IPS-NIHi7 (cell line): ENCODE measurements at regions not wholly inside any gene's neighbourhood (a gene's known extent, or its start where the extent isn't known, plus 50 kb on each side); places are given as distances from the start of the nearest gene placed in this dataset.

Experiments
- DNase-seq: peaks from one replicate; pipeline ENCODE4 v3.0.0; 2012; ENCODE audit warnings: mixed read lengths; ENCODE audit errors: extremely low spot score

DNA sequence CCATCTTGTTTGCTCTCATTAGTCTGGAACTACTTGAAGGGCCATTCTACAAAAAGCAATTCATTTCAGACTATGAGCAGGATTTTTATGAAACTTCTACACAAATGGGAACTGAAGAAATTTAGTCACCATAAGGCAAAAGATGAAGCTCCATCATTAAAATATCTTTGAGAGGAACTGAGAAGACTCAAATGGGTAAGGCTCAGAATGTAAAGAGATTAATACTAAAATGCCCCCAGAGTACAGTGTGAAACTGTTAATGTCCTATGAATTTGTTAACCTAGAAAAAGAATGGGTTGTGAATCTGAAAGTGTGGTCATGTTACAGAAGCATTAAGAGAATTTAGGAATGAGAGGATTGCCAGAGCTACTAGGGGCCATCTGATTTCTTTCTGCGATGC, 77.9 kb upstream of the SLC7A11 start:
- DNase-seq: no peak

DNA sequence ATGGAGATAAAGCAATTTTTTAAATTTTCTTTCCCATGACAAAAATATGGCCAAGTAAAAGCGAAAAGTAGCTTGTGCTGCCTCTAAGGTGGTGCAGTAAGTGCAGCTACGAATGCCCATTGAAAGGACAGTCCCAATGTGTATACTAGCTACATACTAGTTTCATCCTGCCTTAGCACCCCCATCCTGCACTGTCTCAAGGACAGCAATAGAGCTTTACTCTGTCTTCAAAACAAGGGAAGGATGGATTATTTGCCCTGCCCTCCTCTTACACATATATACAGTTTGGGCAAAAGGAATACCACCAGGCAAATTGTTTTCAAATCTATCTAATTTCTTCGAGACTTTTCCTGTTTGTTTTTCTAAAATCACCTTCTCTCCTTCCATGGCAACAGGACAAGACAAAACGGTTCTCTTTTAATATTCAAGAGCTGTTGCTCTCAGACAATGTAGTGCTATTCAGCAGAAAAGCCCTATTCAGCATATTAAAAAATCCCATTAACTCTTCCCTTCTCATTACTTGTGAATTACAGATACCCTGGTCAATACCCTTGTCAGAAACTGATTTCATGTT, 75.1 kb upstream of the SLC7A11 start:
- no peak for DNase-seq

DNA sequence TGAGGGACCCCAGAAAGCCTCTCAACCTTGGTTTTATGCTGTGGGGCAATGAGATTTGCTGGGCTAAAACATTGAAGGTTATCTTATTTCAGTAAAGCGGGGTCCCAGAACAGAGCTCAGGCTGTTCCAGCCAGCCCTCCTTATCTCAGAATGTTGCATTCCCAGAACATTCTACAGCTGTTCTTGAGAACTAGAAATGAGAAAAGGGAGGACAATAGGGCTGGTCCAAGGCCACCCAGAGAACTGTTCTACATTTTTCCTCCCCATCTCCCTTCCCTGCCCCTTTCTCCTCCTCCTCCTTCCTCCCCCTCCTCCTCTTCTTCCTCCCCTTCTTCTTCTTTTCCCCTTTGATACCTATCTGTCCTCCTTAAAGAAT, 70.4 kb upstream of the SLC7A11 start:
- no peak for DNase-seq

DNA sequence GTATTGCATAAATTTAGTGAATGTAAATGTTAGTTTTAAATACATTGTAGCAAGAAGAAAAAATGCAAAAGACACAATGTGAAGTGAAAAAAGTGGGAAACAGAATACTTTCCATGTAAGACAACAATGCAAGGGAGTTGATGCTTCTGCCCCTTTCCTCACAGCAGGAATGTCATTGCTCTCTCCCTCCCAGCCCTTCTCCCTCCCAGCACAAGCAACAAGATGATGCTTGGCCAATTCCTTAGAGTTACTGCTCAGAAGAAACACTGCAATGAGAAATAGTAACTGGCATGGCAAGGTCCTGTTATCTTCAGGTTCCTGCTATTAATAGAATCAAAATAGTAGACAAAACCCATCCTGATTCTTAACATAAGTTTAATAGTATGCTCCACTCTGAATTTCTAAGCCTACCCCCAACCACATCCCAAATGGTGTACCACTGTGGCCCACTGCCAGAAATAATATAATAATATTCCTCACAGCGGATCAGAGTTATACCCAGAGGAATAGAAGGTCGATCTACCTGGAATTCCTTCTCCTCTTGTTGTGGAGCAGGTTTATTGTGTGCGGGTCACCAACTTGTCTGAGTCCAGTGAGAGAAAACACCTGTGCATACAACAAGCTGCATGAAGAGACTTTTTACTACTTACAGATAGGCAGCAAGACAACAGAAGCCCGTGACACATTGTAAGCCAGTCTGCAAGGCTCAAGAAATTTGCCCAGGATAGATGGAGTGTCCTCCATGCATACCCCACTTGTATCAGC, 69.8 kb upstream of the SLC7A11 start:
- no peak for DNase-seq

DNA sequence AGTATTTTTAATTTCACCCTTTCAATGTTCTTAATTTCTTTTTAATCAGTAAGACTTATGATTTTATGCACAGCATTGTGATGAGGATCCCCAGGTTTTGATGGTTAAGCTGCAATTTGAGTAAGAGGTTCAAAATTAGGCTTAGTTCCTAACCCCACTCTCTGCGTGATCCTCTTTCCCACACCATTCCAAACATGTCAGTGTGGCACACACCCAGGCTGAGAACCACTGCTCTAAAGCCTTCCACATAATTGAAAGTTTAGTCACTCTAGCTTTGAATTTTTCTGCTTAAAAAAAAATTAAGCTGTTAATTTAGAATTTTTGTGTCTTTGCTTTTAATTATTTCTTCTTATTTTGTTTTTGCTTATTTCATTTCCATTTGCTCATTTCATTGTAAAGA, 68.8 kb upstream of the SLC7A11 start:
- no peak for DNase-seq

DNA sequence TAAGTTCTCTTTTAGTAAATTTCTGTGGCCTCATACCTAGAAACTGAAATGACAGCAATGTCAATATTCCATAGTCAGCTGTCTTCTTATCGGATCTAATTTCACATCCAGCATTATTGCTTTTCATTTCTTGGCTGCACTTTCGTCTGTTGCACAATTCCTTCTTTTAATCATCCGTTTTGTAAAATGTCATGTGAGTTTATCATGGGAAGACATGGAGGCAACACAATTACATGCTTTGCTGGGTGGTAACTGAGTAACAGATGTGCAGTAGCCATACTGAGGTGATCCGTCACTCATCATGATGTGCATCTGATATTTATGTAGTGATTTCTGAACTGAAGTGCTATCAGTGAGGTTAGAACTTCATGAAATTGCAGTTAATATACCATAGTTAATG, 68.3 kb upstream of the SLC7A11 start:
- no peak for DNase-seq

DNA sequence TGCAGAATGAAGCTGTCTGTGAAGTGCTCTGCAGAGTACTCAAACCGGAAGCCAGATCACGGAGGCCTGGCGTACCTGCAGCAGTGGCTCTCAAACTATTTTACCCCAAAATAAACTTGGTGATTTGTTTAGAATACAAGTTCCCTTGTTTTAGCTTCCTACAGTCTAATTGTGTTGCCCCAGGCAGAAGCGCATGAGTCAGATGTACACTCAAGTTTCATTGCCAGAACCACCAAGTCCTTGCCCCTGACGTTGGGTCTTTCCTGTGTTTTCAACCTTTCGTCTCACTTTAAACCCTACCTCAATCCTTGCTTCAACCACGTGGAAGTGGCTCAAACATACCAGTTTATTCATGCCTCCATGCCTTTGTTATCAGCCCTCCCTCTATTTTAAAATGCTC, 66.2 kb upstream of the SLC7A11 start:
- DNase-seq: no peak

DNA sequence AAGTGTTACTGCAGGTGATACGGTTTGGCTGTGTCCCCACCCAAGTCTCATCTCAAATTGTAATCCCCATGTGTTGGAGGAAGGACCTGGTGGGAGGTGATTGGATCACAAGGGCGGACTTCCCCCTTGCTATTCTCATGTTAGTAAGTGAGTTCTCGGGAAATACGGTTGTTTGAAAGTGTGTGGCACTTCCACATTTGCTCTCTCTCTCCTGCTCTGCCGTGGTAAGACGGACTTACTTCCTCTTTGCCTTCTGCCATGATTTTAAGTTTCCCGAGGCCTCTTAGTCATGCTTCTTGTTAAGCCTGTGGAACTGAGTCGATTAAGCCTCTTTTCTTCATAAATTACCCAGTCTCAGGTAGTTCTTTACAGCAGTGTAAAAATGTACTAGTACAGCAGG, 65.2 kb upstream of the SLC7A11 start:
- DNase-seq: no peak

DNA sequence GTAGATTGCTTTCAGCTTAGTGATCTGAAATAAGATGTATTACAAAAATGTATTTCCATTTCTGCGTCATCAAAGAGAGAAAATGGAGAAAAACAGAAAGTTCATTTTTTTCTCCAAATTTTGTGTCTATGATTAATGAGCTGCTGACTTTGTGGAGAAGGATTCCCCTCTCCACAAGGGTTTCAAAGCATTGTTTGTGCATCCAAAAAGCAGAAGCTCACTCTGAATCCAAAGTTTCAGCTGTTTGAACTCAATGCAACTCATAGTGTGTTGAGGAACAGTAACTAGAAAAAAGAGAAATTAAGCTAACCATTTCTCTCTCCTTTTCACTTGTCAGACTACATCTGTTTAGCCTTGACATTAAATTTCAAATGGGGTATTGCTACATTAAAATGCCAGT, 62.9 kb upstream of the SLC7A11 start:
- no peak for DNase-seq

DNA sequence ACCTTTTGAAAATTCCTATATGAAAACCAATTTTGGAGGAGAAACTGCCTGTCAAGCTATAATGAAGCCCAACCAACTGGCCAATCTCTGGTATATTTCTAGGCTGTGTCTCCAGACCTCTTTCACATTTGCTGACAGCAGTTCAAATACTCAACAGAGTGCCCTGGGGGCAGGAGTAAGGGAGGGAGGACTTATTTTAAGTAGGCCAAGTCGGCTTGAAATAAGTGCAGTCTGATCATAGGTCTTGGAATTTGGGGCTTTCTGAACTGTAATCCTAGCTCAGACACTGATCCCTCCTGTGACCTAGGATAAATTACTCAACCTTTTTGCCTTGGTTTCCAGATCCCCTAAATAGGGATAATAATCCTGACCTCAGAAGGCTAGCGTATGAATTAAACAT, 59.4 kb upstream of the SLC7A11 start:
- DNase-seq: no peak

DNA sequence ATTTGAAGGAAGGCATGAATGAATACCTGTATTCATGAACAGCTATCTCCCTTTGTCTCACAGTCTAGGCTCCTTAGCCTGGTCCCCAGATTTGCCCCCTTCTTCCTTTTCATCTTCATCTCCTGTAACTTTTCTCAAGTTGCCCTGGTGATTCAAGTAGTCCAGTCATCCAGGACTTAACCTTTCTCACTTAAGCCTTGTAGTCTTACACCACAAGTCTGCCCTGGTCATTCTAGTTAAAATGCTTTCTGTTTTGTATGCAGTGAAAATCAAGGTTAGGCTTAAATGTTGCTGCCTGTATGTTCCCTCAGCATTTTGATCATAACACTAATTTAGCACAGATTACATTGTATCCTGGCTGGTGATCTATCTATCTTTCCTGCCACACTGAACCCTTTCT, 58.5 kb upstream of the SLC7A11 start:
- DNase-seq: no peak

DNA sequence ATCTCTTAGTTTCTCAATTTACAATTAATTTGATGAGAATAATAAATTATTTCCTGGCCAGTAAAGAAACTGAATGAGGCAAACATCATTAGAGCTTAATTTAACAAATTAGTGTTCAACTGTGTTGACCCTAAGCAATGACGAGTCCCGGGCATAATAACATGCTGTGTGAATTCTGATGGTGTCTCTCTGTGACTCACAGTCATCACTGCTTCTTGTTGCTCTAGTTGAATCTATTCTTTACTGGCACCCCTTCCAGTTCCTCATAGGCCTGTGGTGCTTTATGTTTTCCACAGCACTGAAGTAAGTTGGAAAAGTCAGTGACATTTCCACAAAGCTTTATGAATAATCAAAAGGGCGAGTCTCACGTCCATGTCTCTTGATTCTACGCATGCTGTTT, 57.7 kb upstream of the SLC7A11 start:
- DNase-seq: no peak

DNA sequence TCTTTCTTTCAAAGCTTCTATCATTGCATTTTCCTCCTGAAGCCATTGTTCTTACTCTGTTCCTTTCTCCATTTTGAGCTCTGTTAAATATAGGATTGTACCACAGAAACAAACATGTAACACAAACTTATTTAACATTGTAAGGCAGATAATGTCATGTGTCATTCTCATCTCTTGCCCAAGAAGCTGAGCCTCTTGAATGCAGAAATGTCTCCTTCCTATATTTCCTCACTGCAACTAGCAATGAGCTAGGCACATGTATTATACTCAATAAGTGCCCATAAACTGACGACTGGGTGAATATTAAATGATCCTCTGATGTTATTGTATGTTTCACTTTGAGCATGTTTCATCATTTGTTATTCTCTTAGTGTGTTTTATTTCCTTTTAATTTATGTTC, 56.7 kb upstream of the SLC7A11 start:
- DNase-seq: no peak

DNA sequence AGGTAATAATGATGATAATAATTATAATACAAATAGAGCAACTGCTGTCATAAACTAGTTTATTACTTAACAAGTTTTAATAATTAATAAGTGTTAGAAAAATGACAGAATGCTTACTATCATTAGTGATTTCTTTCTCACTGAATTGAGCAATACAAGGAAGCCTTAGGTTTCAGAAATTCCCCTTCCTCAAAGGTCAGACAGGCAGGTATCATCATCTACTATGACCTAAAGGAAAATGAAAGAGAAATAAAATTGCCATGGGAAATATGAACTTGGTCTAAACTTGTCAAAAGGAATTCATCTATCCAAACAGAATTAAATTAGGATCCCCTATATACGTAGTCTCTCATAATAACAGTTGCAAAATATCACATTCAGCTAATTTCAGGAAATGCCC, 56.3 kb upstream of the SLC7A11 start:
- DNase-seq: no peak

DNA sequence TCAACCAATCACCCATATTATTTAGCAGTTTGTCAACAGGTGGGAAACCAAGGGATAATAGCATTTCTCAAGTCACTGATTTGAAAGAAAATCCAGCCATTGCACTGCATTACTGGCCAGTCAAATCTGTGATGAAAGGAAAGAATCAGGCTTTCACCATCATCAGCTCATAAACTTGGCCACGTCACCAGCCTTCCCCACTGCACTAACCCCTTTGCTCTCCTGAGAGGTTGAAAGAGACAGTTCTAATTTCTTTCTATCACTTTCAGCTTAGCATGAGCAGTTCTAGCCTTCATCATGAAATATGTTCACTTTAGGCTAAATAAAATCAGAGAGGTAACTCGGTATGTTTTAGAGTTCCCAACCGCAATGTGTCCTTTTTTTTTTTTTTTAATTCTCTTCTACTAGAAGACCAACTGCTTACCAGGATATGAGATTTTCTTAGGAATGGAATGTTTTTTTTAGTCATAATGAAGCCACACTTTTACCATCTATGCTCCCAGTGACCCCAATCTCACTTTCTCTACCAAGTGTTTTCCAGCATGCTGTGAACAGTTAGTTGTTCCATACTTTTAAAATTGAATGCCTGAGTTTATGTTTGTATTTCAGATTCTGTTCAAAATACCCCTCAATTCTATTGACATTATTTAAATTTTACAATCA, 55.7 kb upstream of the SLC7A11 start:
- DNase-seq: no peak

DNA sequence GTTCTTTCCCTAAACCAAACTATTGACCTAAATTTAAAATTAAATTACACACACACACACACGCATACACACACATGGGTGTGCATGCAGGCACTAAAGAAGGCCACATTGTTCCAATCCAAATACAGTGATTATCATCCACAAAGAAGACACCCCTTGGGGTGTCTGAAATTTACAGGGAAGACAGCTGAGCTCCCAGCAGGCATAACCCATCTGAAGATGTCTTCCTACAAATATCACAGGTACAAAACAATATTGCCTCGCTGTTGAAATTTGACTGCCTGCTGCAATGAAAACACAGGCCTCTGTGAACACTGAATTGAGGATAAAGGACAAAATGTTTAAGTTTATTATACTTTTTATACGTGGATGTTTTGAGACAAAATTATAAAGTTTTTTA, 50.2 kb upstream of the SLC7A11 start:
- no peak for DNase-seq
